Ovary (tissue), 7 donors: ENCODE measurements at regions not wholly inside any gene's neighbourhood (a gene's known extent, or its start where the extent isn't known, plus 50 kb on each side); places are given as distances from the start of the nearest gene placed in this dataset.

Experiments
- DNase-seq, 5 donors: peaks; one replicate each; pipeline ENCODE4 v3.0.0-alpha.2; 2019 to 2020
- H3K27ac ChIP-seq, 2 donors: fragments of 200-600 bp; one replicate each; pipeline versions ENCODE4 v1.5.1 to v1.8.0; 2019 to 2022
- H3K27me3 ChIP-seq: fragments of 200-600 bp; one replicate; pipeline ENCODE4 v1.8.0; 2022
- H3K36me3 ChIP-seq: fragments of 200-600 bp; sonication (generic); one replicate; pipeline ENCODE4 v1.5.1; 2019
- H3K4me1 ChIP-seq: one replicate; pipeline ENCODE4 v1.8.1; 2013; ENCODE audit warnings: mild to moderate bottlenecking, moderate library complexity; ENCODE audit not compliant: insufficient read depth
- H3K4me3 ChIP-seq: fragments of 200-600 bp; sonication (generic); one replicate; pipeline ENCODE4 v1.5.1; 2017
- H3K9me3 ChIP-seq, 2 donors: fragments of 200-600 bp in 1 of 2; sonication (generic) in 1 of 2; one replicate each; pipeline versions ENCODE4 v1.5.1 to v1.8.1; 2013 to 2019; ENCODE audit warnings: mild to moderate bottlenecking in 1 of 2, moderate library complexity in 1 of 2
- EP300 ChIP-seq: sonication (generic); formaldehyde crosslinking; IDR thresholded peaks from one replicate; pipeline ENCODE4 v1.6.1; 2017; ENCODE audit warnings: antibody characterized with exemption
- POLR2A ChIP-seq: fragments of 450-650 bp; IDR thresholded peaks from one replicate; pipeline ENCODE4 v1.6.1; 2017; ENCODE audit warnings: antibody characterized with exemption, mild to moderate bottlenecking, moderate library complexity
- WGBS, 3 donors: extraction: QIAGEN DNeasy Blood & Tissue Kit in 1 of 3; methylation state at CpG; one replicate each; pipeline versions ENCODE4 v1.1.5 to v1.1.7; 2013 to 2017; 5-methylcytosine and 5-hydroxymethylcytosine counted together
- intact Hi-C, 4 donors: fragments of 100-400 bp; cut with DNase I; formaldehyde crosslinking; loops; one replicate each; pipeline versions ENCODE4 v1.11.0 to v1.15.1; 2022 to 2023
- TF ChIP-seq, protein P1 (sequence below), 3 donors: fragments of 450-650 bp in 2 of 3; fragments of 200-600 bp in 1 of 3; IDR thresholded peaks; one replicate each; pipeline versions ENCODE4 v1.5.1 to v1.8.0; 2016 to 2022; ENCODE audit warnings: antibody characterized with exemption in 3 of 3, mild to moderate bottlenecking in 1 of 3
- donor health status: DM: no; HTN: no; CAD: no; lungs with moderate emphysema.
- donor health status: DM: no; HTN: no; CAD: no.
- donor health status: Bipolar disorder and iron deficiency.
- donor health status: DM: no; HTN: no; CAD: no.
- donor health status: DM: yes; HTN: yes; CAD: no.

DNA sequence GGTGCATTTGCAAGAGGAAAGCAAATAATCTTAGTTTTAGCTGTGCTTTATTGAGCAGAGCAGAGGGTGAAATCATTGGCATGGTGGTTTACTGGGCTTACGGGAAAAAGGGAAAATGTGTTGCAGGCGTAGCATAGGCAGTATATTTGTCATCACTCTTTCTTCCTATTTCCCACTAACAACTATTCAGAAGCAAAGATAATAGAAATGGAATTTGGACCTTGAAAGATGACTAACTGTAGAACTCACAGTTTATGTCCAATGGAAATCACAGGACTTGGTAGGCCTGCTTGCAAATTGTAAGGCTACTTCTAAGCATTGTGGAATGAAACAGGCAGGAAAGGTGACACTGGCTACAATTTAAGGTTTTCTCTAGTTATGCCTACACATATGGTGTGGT, 611.9 kb upstream of the MAN1A1 start:
- TF ChIP-seq, protein P1, sequence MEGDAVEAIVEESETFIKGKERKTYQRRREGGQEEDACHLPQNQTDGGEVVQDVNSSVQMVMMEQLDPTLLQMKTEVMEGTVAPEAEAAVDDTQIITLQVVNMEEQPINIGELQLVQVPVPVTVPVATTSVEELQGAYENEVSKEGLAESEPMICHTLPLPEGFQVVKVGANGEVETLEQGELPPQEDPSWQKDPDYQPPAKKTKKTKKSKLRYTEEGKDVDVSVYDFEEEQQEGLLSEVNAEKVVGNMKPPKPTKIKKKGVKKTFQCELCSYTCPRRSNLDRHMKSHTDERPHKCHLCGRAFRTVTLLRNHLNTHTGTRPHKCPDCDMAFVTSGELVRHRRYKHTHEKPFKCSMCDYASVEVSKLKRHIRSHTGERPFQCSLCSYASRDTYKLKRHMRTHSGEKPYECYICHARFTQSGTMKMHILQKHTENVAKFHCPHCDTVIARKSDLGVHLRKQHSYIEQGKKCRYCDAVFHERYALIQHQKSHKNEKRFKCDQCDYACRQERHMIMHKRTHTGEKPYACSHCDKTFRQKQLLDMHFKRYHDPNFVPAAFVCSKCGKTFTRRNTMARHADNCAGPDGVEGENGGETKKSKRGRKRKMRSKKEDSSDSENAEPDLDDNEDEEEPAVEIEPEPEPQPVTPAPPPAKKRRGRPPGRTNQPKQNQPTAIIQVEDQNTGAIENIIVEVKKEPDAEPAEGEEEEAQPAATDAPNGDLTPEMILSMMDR (IDR thresholded peaks at IDR 0.05), result no peak
- no peak for TF ChIP-seq POLR2A
- no peak for TF ChIP-seq EP300
- no peak overlapping the region for H3K27ac ChIP-seq
- 92 to 98% (median 97%) methylated on average over 2 of the region's 2 CpGs for WGBS, 3 donors

DNA sequence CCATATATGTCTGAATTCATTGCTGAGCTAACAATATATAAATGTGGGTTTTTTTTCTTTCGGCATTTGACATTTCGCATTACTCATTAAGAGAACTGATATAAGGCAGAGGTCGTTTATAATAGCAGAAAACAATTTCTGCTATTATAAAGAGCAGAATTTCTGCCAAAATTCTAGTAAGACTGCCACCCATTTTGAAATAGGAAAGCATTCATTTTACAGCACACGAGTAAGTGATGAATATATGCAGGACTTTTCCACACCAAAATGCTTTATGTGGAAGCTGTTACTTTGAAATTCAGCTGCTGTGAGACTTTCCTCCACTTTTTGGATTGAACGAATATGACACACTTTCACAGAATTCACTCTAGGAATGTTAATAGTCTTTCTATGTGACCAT, 610.9 kb upstream of the MAN1A1 start:
- DNase-seq, result no peak
- 61 to 69% (median 64%) methylated on average over 5 of the region's 5 CpGs for WGBS, 3 donors

More for the DNA sequence above, 611.9 kb upstream of the MAN1A1 start:
- Histone ChIP-seq H3K9me3 (no peaks in the 10 kb centered on the region), H3K27me3 (no peaks in the 10 kb centered on the region), H3K36me3 (no peaks in the 10 kb centered on the region), H3K4me1 (no peaks in the 10 kb centered on the region), H3K4me3 (no peak overlapping the region)
- intact Hi-C loops, result no loop called here
- DNase-seq, result no peak

DNA sequence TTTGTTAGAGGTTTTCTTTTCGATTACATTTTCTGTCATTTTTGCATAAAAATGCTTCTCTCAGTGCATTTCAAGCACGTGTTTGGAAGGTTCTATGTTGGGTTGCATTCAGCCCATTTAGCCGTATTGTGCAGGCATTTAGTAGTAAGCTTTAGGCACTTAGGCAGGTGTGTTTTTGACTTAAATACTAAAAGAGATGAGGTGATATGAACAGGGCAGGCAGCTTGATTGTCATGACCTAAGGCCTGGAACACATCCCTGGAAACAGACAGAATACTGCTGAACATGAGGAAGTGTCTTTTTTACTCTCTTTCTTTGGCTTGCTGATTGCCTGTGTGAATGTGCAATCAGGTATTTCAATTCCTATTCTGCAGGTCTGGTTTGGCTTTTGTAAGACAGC, 610.5 kb upstream of the MAN1A1 start:
- WGBS, 3 donors, result 53 to 64% (median 53%) methylated on average over 3 of the region's 3 CpGs
- Histone ChIP-seq H3K27ac (no peak overlapping the region), H3K36me3 (no peaks in the 10 kb centered on the region), H3K27me3 (no peaks in the 10 kb centered on the region), H3K9me3 (no peaks in the 10 kb centered on the region), H3K4me3 (no peak overlapping the region), H3K4me1 (no peaks in the 10 kb centered on the region)
- intact Hi-C loops, result no loop called here
- DNase-seq, result no peak
- TF ChIP-seq, protein P1 (IDR thresholded peaks at IDR 0.05), result no peak
- TF ChIP-seq POLR2A, result no peak

More for the DNA sequence above, 610.9 kb upstream of the MAN1A1 start:
- intact Hi-C loops, result no loop called here
- Histone ChIP-seq H3K36me3 (no peaks in the 10 kb centered on the region), H3K9me3 (no peaks in the 10 kb centered on the region), H3K27me3 (no peaks in the 10 kb centered on the region), H3K4me1 (no peaks in the 10 kb centered on the region), H3K4me3 (no peak overlapping the region), H3K27ac (no peak overlapping the region)
- TF ChIP-seq POLR2A, result no peak
- TF ChIP-seq EP300, result no peak
- TF ChIP-seq, protein P1 (IDR thresholded peaks at IDR 0.05), result no peak

DNA sequence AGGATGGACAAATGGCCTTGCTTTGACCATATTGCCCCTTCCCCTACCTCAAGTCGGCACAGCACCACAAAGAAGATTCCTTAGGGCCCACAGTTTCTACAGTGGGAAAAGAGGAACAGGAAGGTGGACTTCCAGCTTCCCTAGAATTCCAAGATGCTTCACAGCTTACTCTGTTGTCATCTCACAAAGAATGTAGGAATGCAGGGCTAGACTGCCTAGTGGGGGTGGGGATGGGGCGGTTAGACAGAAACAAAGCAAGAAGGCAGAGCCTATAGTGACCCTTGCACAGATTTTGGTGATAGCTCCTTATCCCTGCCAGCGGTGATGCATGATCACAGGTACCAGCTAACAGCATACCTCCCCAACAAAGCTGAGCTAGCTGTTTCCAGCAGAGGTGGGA, 607.6 kb upstream of the MAN1A1 start:
- DNase-seq, result no peak
- Histone ChIP-seq H3K27me3 (no peaks in the 10 kb centered on the region), H3K4me3 (no peak overlapping the region), H3K36me3 (no peaks in the 10 kb centered on the region), H3K4me1 (no peaks in the 10 kb centered on the region), H3K9me3 (no peaks in the 10 kb centered on the region), H3K27ac (no peak overlapping the region)
- intact Hi-C loops, result no loop called here
- 81 to 93% (median 91%) methylated on average over 3 of the region's 3 CpGs for WGBS, 3 donors
- TF ChIP-seq, protein P1 (IDR thresholded peaks at IDR 0.05), result no peak
- TF ChIP-seq EP300 (no peak), POLR2A (no peak)

DNA sequence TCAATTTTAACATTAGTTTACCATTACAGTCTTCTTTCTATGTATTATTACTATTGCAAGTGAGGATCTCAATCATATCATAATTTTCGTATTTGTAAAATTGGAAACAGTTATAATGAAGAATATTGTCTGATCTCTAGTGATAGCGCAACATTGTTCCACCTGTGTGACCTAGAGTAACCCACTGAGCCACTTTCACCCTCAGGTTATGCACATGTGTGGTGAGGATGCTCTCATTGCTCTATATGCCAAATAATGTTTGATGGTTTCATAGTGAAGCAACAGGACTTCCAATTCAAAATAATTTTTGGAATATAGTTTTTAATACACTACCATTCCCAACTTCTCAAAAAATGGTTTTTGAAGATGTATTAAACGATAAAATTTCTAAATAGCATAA, 603.1 kb upstream of the MAN1A1 start:
- Histone ChIP-seq H3K4me3 (no peak overlapping the region), H3K27me3 (no peaks in the 10 kb centered on the region), H3K27ac (no peak overlapping the region), H3K36me3 (no peaks in the 10 kb centered on the region), H3K9me3 (no peaks in the 10 kb centered on the region), H3K4me1 (no peaks in the 10 kb centered on the region)
- DNase-seq, result no peak
- WGBS, 3 donors, result 85 to 88% (median 87%) methylated on average over 3 of the region's 3 CpGs
- TF ChIP-seq EP300 (no peak), POLR2A (no peak)
- TF ChIP-seq, protein P1 (IDR thresholded peaks at IDR 0.05), result no peak
- intact Hi-C loops, result no loop called here
